Parathyroid adenoma (tissue), 2 donors: ENCODE measurements at regions not wholly inside any gene's neighbourhood (a gene's known extent, or its start where the extent isn't known, plus 50 kb on each side); places are given as distances from the start of the nearest gene placed in this dataset.
"Not testable (repeated sequence)": the region's sequence is repeated elsewhere in the genome, so short reads cannot be mapped to it uniquely, and the experiment has no call there.

ENCODE experiments used
- H2AFZ ChIP-seq: fragments of 300-600 bp; sonication (generic); one replicate; pipeline ENCODE4 v1.7.0; 2017; ENCODE audit warnings: antibody characterized with exemption, mild to moderate bottlenecking
- H3K27ac ChIP-seq: fragments of 300-600 bp; sonication (generic); one replicate; pipeline ENCODE4 v1.7.0; 2017
- H3K27me3 ChIP-seq: fragments of 300-600 bp; sonication (generic); one replicate; pipeline ENCODE4 v1.7.0; 2017; ENCODE audit warnings: low read length; ENCODE audit not compliant: control insufficient read depth, insufficient read depth
- H3K36me3 ChIP-seq: fragments of 300-600 bp; sonication (generic); one replicate; pipeline ENCODE4 v1.7.0; 2017; ENCODE audit warnings: low read length; ENCODE audit not compliant: control insufficient read depth, insufficient read depth
- H3K4me1 ChIP-seq: fragments of 300-600 bp; sonication (generic); one replicate; pipeline ENCODE4 v1.7.0; 2017; ENCODE audit warnings: control low read depth
- H3K4me2 ChIP-seq: fragments of 300-600 bp; sonication (generic); one replicate; pipeline ENCODE4 v1.7.0; 2017; ENCODE audit warnings: low read length
- H3K4me3 ChIP-seq: fragments of 300-600 bp; sonication (generic); one replicate; pipeline ENCODE4 v1.7.0; 2017; ENCODE audit warnings: low read depth, low read length
- H3K79me2 ChIP-seq: fragments of 300-600 bp; sonication (generic); one replicate; pipeline ENCODE4 v1.7.0; 2017; ENCODE audit warnings: control low read depth
- H3K9ac ChIP-seq: fragments of 300-600 bp; sonication (generic); one replicate; pipeline ENCODE4 v1.7.0; 2017; ENCODE audit warnings: mild to moderate bottlenecking
- H3K9me3 ChIP-seq: fragments of 300-600 bp; sonication (generic); one replicate; pipeline ENCODE4 v1.7.0; 2017; ENCODE audit warnings: low read length; ENCODE audit not compliant: control insufficient read depth
- TF ChIP-seq, protein P1 (sequence below): fragments of 300-600 bp; sonication (generic); IDR thresholded peaks from one replicate; pipeline ENCODE4 v1.7.0; 2017; ENCODE audit warnings: antibody characterized with exemption, mild to moderate bottlenecking
- donor health status: primary hyperparathyroidism.

DNA sequence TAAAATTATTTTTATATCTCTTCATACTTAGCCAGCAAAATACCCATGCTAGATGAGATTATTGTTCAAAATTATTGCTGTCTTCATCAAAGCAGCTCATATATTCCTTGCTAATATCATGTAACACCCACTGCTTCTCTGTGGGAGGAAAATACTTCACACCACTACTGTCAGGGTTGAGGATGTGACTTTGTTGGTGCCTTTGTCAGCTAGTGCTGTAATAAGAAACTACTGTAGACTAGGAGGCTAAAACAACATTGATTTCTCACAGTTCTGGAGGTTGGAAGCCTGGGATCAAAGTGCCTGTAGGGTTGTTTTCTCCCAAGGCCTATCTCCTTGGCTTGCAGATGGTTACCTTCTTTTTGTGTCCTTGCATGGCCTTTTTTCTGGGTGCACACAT, 475.2 kb upstream of the ZNF337 start:
- not testable (repeated sequence) for H3K4me2 ChIP-seq, H3K4me3 ChIP-seq, H3K9ac ChIP-seq, H3K27me3 ChIP-seq, H3K9me3 ChIP-seq, H3K4me1 ChIP-seq, H3K36me3 ChIP-seq, H2AFZ ChIP-seq, H3K79me2 ChIP-seq, H3K27ac ChIP-seq

DNA sequence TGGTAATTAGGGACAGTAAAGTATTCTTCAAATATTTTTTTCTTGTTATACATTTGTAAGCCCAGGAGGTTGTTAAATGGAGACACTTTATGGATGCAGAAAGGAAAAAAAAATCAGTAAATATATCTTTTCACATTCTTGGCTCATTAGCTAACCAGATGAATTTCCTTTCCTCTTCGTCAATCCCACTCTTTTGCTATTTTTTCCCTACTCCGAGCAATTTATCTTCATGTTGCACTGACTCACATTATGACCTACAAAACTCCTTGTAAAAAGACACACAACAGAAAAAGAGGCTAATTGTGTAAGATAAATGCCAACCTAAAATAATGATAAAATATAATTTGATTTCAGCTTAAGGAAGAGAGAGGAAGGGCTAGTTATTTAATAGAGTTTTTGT, 472.9 kb upstream of the ZNF337 start:
- Histone ChIP-seq H3K36me3 (no peaks in the 10 kb centered on the region), H3K9ac (no peak overlapping the region), H3K9me3 (no peaks in the 10 kb centered on the region), H3K4me2 (no peak overlapping the region), H3K4me3 (no peak overlapping the region), H3K4me1 (no peaks in the 10 kb centered on the region), H2AFZ (no peak overlapping the region), H3K27me3 (no peaks in the 10 kb centered on the region), H3K79me2 (no peaks in the 10 kb centered on the region), H3K27ac (no peak overlapping the region)
- TF ChIP-seq, protein P1, sequence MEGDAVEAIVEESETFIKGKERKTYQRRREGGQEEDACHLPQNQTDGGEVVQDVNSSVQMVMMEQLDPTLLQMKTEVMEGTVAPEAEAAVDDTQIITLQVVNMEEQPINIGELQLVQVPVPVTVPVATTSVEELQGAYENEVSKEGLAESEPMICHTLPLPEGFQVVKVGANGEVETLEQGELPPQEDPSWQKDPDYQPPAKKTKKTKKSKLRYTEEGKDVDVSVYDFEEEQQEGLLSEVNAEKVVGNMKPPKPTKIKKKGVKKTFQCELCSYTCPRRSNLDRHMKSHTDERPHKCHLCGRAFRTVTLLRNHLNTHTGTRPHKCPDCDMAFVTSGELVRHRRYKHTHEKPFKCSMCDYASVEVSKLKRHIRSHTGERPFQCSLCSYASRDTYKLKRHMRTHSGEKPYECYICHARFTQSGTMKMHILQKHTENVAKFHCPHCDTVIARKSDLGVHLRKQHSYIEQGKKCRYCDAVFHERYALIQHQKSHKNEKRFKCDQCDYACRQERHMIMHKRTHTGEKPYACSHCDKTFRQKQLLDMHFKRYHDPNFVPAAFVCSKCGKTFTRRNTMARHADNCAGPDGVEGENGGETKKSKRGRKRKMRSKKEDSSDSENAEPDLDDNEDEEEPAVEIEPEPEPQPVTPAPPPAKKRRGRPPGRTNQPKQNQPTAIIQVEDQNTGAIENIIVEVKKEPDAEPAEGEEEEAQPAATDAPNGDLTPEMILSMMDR = no peak

DNA sequence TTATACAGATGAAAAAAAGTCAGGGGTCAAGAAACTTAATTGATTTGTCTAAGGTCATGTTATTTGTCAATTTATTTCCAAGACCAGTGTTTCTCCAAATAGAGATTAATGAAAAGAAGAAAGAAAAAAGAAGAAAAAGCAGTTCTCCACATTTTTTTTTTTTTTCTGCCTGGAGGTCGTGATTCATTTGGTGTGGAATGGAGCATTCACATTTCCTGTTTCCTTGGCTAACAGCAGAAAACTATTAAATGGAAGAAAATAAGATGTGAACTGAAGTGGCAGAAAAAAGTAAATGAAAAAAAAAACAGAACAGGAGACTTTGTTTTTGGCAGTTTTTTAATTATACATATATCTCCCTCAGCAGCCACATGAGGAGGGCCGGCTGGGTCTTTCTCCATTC, 470.8 kb upstream of the ZNF337 start:
- no peak overlapping the region for H3K4me3 ChIP-seq
- H3K27ac ChIP-seq = no peak overlapping the region
- H3K4me2 ChIP-seq = no peak overlapping the region
- no peaks in the 10 kb centered on the region for H3K9me3 ChIP-seq
- no peak overlapping the region for H3K9ac ChIP-seq
- H3K27me3 ChIP-seq = no peaks in the 10 kb centered on the region
- H3K36me3 ChIP-seq = no peaks in the 10 kb centered on the region
- no peak overlapping the region for H2AFZ ChIP-seq
- H3K79me2 ChIP-seq = no peaks in the 10 kb centered on the region
- TF ChIP-seq, protein P1 = no peak
- H3K4me1 ChIP-seq = no peaks in the 10 kb centered on the region

DNA sequence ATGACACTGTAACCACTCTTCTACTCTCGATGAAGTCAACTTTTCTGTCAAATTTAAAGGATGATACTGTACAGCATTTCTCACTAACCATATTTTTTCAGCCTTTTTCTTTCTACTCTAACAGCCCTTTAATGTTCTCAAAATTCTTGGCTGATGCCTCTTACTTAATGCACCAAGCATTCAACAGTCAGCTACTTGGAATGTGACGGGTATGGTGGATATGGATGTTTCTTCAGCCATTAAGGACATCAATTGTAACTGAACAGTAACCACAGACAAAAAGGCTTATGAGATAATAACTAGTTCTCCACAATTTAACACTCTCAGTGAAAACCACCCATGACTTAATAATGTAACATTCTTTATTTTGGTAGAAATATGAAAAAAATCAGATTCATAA, 467.2 kb upstream of the ZNF337 start:
- no peaks in the 10 kb centered on the region for H3K4me1 ChIP-seq
- TF ChIP-seq, protein P1 = no peak
- H3K27ac ChIP-seq = no peak overlapping the region
- H3K4me2 ChIP-seq = no peak overlapping the region
- H3K27me3 ChIP-seq = no peaks in the 10 kb centered on the region
- no peak overlapping the region for H3K4me3 ChIP-seq
- H3K79me2 ChIP-seq = no peaks in the 10 kb centered on the region
- no peak overlapping the region for H3K9ac ChIP-seq
- H3K36me3 ChIP-seq = no peaks in the 10 kb centered on the region
- H2AFZ ChIP-seq = no peak overlapping the region
- H3K9me3 ChIP-seq = no peaks in the 10 kb centered on the region

DNA sequence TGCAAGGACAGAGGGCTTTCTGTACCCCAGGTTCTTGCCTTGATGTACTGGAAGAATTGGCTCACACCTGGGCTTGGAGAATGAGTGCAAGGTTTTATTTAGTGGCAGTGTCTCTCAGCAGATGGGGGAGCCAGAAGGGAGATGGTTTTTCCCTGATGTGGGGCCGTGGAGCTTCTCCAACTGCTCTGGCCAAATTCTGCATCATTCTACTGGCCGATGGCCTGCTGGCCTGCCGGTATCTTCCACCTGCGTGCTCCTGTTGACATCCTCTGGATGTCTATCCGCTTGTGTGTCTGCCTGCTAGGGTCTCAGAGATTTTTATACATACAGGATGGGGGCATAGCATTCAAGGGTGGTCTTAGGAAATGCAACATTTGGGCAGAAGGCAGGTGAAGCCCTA, 466.5 kb upstream of the ZNF337 start:
- not testable (repeated sequence) for H3K4me2 ChIP-seq, H3K36me3 ChIP-seq, H3K9me3 ChIP-seq, H3K79me2 ChIP-seq, H3K27me3 ChIP-seq, H3K9ac ChIP-seq, H3K27ac ChIP-seq, H3K4me3 ChIP-seq, H2AFZ ChIP-seq, H3K4me1 ChIP-seq

DNA sequence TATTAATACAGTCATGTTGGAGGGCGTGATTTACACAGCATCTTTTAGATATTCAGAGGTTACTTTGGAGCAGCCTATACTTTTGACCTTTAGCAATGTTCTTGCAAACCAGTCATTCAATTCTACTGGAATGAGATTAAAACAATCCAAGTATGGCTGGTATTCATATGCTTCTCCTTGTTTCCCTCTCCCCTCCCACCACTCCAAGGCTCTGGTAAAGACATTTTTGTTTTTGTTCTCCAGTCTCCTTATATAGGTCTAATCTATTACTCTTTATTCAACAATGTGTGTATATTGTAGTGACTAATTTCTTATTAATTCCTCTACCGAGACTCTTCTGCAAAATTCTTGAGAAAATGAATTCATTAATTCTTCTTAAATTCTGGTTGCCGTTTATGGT, 465.1 kb upstream of the ZNF337 start:
- H3K4me2 ChIP-seq, H3K36me3 ChIP-seq, H3K27me3 ChIP-seq, H3K9me3 ChIP-seq, H3K27ac ChIP-seq, H3K4me1 ChIP-seq, H3K79me2 ChIP-seq, H3K4me3 ChIP-seq, H2AFZ ChIP-seq, H3K9ac ChIP-seq: not testable (repeated sequence)

DNA sequence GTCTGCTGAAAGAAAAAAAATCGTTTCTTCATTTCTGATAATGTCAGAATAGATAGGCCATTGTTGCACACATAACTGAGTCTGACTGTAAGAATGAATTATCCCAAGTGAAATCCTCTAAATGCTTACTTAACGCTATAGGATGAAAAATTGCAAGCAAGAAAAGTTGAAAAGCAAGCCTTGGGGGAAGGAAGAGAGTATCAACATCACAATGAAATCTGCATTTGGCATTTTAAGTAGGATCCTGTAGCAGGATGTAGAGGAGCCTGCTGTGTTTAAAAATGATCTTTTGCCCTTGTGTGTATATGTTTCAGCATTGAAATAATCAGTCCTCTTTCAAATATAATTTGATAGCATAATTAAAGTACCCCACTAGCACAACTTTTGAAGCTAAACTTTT, 464.3 kb upstream of the ZNF337 start:
- not testable (repeated sequence) for H3K27ac ChIP-seq, H3K9ac ChIP-seq, H3K27me3 ChIP-seq, H2AFZ ChIP-seq, H3K4me1 ChIP-seq, H3K79me2 ChIP-seq, H3K36me3 ChIP-seq, H3K4me3 ChIP-seq, H3K9me3 ChIP-seq, H3K4me2 ChIP-seq
